ENCODE measurements at regions not wholly inside any gene's neighbourhood (a gene's known extent, or its start where the extent isn't known, plus 50 kb on each side); places are given as distances from the start of the nearest gene placed in this dataset.

GRCh38 chr3:13144163-13145023 lies 71.2 kb upstream of the IQSEC1 start:
- Histone ChIP-seq H3K36me3 (ENCODE audit: low read depth) (no peaks in the 10 kb centered on the region), H3K27me3 (ENCODE audit: insufficient read depth, poor library complexity, severe bottlenecking) (no peaks in the 10 kb centered on the region), H3K4me3 (ENCODE audit: severe bottlenecking) (no peak overlapping the region), H3K27ac (ENCODE audit: poor library complexity, severe bottlenecking) (no peak overlapping the region), H3K9me3 (ENCODE audit: severe bottlenecking) (no peaks in the 10 kb centered on the region), H3K4me1 (ENCODE audit: insufficient read depth, poor library complexity, severe bottlenecking) (no peaks in the 10 kb centered on the region)
- ATAC-seq (ENCODE audit: low read depth) (no peak), DNase-seq (ENCODE audit: low spot score) (no peak)
- no peak for TF ChIP-seq CTCF (IDR thresholded peaks at IDR 0.05; ENCODE audit: poor library complexity, severe bottlenecking)

- no peak for TF ChIP-seq CTCF (IDR thresholded peaks at IDR 0.05; ENCODE audit: poor library complexity, severe bottlenecking)
These were observed 70.3 kb upstream of the IQSEC1 start for GRCh38 chr3:13143381-13144004.

GRCh38 chr3:13142552-13143380 lies 69.5 kb upstream of the IQSEC1 start:
- TF ChIP-seq CTCF (IDR thresholded peaks at IDR 0.05; ENCODE audit: poor library complexity, severe bottlenecking), result no peak
- Histone ChIP-seq H3K27ac (ENCODE audit: poor library complexity, severe bottlenecking) (no peak overlapping the region), H3K9me3 (ENCODE audit: severe bottlenecking) (no peaks in the 10 kb centered on the region), H3K36me3 (ENCODE audit: low read depth) (no peaks in the 10 kb centered on the region), H3K4me3 (ENCODE audit: severe bottlenecking) (no peak overlapping the region), H3K27me3 (ENCODE audit: insufficient read depth, poor library complexity, severe bottlenecking) (no peaks in the 10 kb centered on the region), H3K4me1 (ENCODE audit: insufficient read depth, poor library complexity, severe bottlenecking) (no peaks in the 10 kb centered on the region)
- no peak for ATAC-seq (ENCODE audit: low read depth)
- peak; percentile 27 for DNase-seq (ENCODE audit: low spot score)

More at GRCh38 chr3:13143381-13144004, 70.3 kb upstream of the IQSEC1 start:
- H3K4me1 ChIP-seq (ENCODE audit: insufficient read depth, poor library complexity, severe bottlenecking), result no peaks in the 10 kb centered on the region
- H3K9me3 ChIP-seq (ENCODE audit: severe bottlenecking), result no peaks in the 10 kb centered on the region
- H3K27me3 ChIP-seq (ENCODE audit: insufficient read depth, poor library complexity, severe bottlenecking), result no peaks in the 10 kb centered on the region
- H3K36me3 ChIP-seq (ENCODE audit: low read depth), result no peaks in the 10 kb centered on the region
- H3K4me3 ChIP-seq (ENCODE audit: severe bottlenecking), result no peak overlapping the region
- ATAC-seq (ENCODE audit: low read depth) (no peak), DNase-seq (ENCODE audit: low spot score) (no peak)
- no peak overlapping the region for H3K27ac ChIP-seq (ENCODE audit: poor library complexity, severe bottlenecking)

GRCh38 chr3:13141991-13142412 lies 68.8 kb upstream of the IQSEC1 start:
- ATAC-seq (ENCODE audit: low read depth), result peak; percentile 71; the same call in 2 of the 3 replicates
- H3K4me3 ChIP-seq (ENCODE audit: severe bottlenecking), result no peak overlapping the region
- no peak overlapping the region for H3K27ac ChIP-seq (ENCODE audit: poor library complexity, severe bottlenecking)
- no peaks in the 10 kb centered on the region for H3K9me3 ChIP-seq (ENCODE audit: severe bottlenecking)
- no peaks in the 10 kb centered on the region for H3K4me1 ChIP-seq (ENCODE audit: insufficient read depth, poor library complexity, severe bottlenecking)
- no peaks in the 10 kb centered on the region for H3K27me3 ChIP-seq (ENCODE audit: insufficient read depth, poor library complexity, severe bottlenecking)
- TF ChIP-seq CTCF (IDR thresholded peaks at IDR 0.05; ENCODE audit: poor library complexity, severe bottlenecking), result no peak
- no peaks in the 10 kb centered on the region for H3K36me3 ChIP-seq (ENCODE audit: low read depth)
- peak; percentile 48 for DNase-seq (ENCODE audit: low spot score)
